ENCODE measurements at regions not wholly inside any gene's neighbourhood (a gene's known extent, or its start where the extent isn't known, plus 50 kb on each side); places are given as distances from the start of the nearest gene placed in this dataset.

DNA sequence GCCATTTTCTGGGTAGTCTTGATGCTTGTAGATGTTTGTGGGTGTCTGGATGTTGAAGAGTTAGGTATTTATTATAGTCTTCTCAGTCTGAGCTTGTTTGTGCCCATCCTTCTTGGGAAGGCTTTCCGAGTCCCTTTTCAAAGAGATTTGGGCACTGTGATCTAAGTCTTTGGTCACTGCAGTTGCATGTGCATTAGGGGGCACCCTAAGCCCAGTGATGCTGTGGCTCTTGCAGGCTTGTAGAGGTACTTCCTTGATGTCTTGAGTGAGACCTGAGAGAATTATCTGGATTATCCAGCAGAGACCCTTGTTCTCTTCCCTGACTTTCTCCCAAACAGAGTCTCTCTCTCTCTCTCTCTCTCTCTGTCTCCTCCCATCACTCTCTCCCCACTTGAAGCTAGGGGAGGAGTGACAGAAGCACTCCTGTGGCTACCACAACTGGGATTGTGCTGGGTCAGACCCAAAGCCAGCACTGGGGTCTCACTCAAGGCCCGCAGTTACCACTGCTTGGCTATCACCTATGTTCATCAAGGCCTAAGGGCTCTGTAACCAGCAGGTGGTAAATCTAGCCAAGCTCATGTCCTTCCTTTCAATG is 68.5 kb downstream of the TMCO5A start:
- Histone ChIP-seq H3K4me1 (peaks cover 8% of the 10 kb centered on the region), H3K27me3 (no peaks in the 10 kb centered on the region), H3K36me3 (ENCODE audit: low read depth, missing control alignments) (no peaks in the 10 kb centered on the region), H3K4me3 (no peak overlapping the region), H3K27ac (no peak overlapping the region), H3K9me3 (no peaks in the 10 kb centered on the region)
- intact Hi-C loops (cut with DNase I; ENCODE audit: low total_unique reads), result no loop called here
- DNase-seq, result peak; percentile 71
- no peak for TF ChIP-seq POLR2A (IDR thresholded peaks at IDR 0.05)
- TF ChIP-seq, protein P1, sequence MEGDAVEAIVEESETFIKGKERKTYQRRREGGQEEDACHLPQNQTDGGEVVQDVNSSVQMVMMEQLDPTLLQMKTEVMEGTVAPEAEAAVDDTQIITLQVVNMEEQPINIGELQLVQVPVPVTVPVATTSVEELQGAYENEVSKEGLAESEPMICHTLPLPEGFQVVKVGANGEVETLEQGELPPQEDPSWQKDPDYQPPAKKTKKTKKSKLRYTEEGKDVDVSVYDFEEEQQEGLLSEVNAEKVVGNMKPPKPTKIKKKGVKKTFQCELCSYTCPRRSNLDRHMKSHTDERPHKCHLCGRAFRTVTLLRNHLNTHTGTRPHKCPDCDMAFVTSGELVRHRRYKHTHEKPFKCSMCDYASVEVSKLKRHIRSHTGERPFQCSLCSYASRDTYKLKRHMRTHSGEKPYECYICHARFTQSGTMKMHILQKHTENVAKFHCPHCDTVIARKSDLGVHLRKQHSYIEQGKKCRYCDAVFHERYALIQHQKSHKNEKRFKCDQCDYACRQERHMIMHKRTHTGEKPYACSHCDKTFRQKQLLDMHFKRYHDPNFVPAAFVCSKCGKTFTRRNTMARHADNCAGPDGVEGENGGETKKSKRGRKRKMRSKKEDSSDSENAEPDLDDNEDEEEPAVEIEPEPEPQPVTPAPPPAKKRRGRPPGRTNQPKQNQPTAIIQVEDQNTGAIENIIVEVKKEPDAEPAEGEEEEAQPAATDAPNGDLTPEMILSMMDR (IDR thresholded peaks at IDR 0.05), result peak in 1 of 3 experiments; percentile 19
- WGBS, 2 donors, result 81 to 91% methylated on average over 2 of the region's 2 CpGs

DNA sequence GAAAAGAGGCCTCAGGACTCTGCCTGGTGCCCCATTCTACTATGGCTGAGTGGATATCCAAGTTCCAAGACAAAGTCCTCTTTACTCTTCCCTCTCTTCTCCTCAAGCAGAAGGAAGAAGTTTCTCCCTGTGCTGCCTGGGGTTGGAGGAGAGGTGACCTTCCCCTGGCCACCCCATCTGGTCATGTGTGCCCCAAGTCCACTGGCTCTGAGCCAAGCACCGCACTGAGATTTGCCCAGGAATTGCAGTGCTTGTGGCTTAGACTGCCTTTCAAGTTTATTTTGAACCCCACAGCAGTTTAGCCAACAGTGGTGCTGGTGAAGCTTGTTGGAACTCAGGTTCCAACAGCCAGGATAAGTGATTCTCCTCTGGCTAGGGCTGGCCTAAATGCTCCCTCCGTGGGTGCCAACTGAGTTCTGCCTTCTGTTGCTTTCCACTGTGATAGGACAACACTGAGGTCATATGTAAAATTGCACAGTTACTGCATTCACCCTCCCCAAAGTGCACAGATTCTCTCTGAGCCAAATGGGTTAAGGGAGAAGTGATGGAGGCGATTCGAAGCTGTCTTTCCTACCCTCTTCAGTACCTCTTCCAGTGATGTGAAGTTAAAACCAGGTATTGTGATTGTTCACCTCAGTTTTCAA is 69.9 kb downstream of the TMCO5A start:
- 83% methylated on average over 4 of the region's 4 CpGs for WGBS, 2 donors
- Histone ChIP-seq H3K9me3 (no peaks in the 10 kb centered on the region), H3K27ac (no peak overlapping the region)

GRCh38 chr15:38005953-38006808 is 71.7 kb downstream of the TMCO5A start:
- no peaks in the 10 kb centered on the region for H3K27me3 ChIP-seq
- peaks cover 8% of the 10 kb centered on the region for H3K4me1 ChIP-seq
- peak; percentile 37 for DNase-seq
- TF ChIP-seq POLR2A (IDR thresholded peaks at IDR 0.05), result no peak
- TF ChIP-seq, protein P1 (IDR thresholded peaks at IDR 0.05), result no peak
- intact Hi-C loops (cut with DNase I; ENCODE audit: low total_unique reads), result no loop called here
- WGBS, 2 donors, result 60 to 70% methylated on average over 2 of the region's 2 CpGs
- no peaks in the 10 kb centered on the region for H3K36me3 ChIP-seq (ENCODE audit: low read depth, missing control alignments)
- no peak overlapping the region for H3K27ac ChIP-seq
- H3K9me3 ChIP-seq, result no peaks in the 10 kb centered on the region
- H3K4me3 ChIP-seq, result no peak overlapping the region

More for the DNA sequence above, 69.9 kb downstream of the TMCO5A start:
- Histone ChIP-seq H3K4me3 (no peak overlapping the region), H3K27me3 (no peaks in the 10 kb centered on the region), H3K36me3 (ENCODE audit: low read depth, missing control alignments) (no peaks in the 10 kb centered on the region), H3K4me1 (peaks cover 8% of the 10 kb centered on the region)
- no peak for DNase-seq
- intact Hi-C loops (cut with DNase I; ENCODE audit: low total_unique reads), result no loop called here
- TF ChIP-seq, protein P1 (IDR thresholded peaks at IDR 0.05), result no peak
- TF ChIP-seq POLR2A (IDR thresholded peaks at IDR 0.05), result no peak

DNA sequence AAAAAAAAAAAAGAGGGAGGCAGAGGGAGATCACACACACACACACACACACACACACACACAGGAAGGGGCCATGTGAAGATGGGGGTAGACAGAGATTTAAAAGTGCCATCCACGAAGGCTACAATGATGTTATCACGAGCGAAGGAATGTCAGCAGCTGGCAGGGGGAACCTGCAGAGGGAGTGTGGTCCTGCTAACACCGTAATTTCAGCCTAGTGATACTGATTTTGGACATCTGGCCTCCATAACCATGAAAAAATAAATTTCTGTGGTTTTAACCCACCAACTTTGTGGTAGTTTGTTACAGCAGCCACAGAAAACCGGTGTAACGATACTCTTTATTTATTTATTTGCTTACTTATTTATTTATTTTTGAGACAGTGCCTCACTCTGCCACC is 76.0 kb downstream of the TMCO5A start:
- H3K4me1 ChIP-seq, result peaks cover 8% of the 10 kb centered on the region

More for the DNA sequence above, 76.0 kb downstream of the TMCO5A start:
- Histone ChIP-seq H3K4me3 (no peak overlapping the region), H3K9me3 (no peaks in the 10 kb centered on the region), H3K27ac (no peak overlapping the region), H3K36me3 (ENCODE audit: low read depth, missing control alignments) (no peaks in the 10 kb centered on the region), H3K27me3 (no peaks in the 10 kb centered on the region)
- intact Hi-C loops (cut with DNase I; ENCODE audit: low total_unique reads), result no loop called here
- 60 to 62% methylated on average over 6 of the region's 6 CpGs for WGBS, 2 donors
- no peak for DNase-seq
- TF ChIP-seq POLR2A (IDR thresholded peaks at IDR 0.05), result no peak
- TF ChIP-seq, protein P1 (IDR thresholded peaks at IDR 0.05), result no peak
